ENCODE measurements at regions not wholly inside any gene's neighbourhood (a gene's known extent, or its start where the extent isn't known, plus 50 kb on each side); places are given as distances from the start of the nearest gene placed in this dataset.

GRCh38 chr10:3516923-3517255 is 268.1 kb downstream of the KLF6 start:
- TF ChIP-seq ZFP30 (CRISPR knock-in tag; IDR thresholded peaks at IDR 0.05) (no peak), PPARA (CRISPR knock-in tag; IDR thresholded peaks at IDR 0.05; ENCODE audit: borderline replicate concordance) (no peak), RARB (CRISPR knock-in tag; IDR thresholded peaks at IDR 0.05) (no peak), BACH2 (CRISPR knock-in tag; IDR thresholded peaks at IDR 0.05; ENCODE audit: borderline replicate concordance) (no peak), SNAI2 (CRISPR knock-in tag; IDR thresholded peaks at IDR 0.05) (no peak), ARNTL (CRISPR knock-in tag; IDR thresholded peaks at IDR 0.05; ENCODE audit: borderline replicate concordance, low read depth) (no peak), ZNF8 (CRISPR knock-in tag; IDR thresholded peaks at IDR 0.05) (no peak), ESRRG (CRISPR knock-in tag; IDR thresholded peaks at IDR 0.05) (no peak), ZFP3 (CRISPR knock-in tag; IDR thresholded peaks at IDR 0.05) (no peak), PATZ1 (CRISPR knock-in tag; IDR thresholded peaks at IDR 0.05; ENCODE audit: borderline replicate concordance) (no peak), TSHZ2 (CRISPR knock-in tag; IDR thresholded peaks at IDR 0.05) (no peak)
